KBM-7 (cell line): ENCODE measurements at regions not wholly inside any gene's neighbourhood (a gene's known extent, or its start where the extent isn't known, plus 50 kb on each side); places are given as distances from the start of the nearest gene placed in this dataset.
A peak's percentile ranks its signal among the peaks of the same experiment; 100 is the strongest.

Experiments used
- DNase-seq: peaks from one replicate; pipeline ENCODE4 v3.0.0-alpha.2; 2015
- in situ Hi-C: fragments of 300-500 bp; cut with MboI; formaldehyde crosslinking; loops from 2 replicates; pipeline ENCODE4 v1.14.3; 2020; ENCODE audit warnings: low sequenced_read_pairs, low pct_unique_long_range_greater_than_20kb, mixed read lengths

- in situ Hi-C loops = no loop called here
These were observed 213.2 kb downstream of the C6orf118 start for GRCh38 chr6:165096209-165096608.

DNA sequence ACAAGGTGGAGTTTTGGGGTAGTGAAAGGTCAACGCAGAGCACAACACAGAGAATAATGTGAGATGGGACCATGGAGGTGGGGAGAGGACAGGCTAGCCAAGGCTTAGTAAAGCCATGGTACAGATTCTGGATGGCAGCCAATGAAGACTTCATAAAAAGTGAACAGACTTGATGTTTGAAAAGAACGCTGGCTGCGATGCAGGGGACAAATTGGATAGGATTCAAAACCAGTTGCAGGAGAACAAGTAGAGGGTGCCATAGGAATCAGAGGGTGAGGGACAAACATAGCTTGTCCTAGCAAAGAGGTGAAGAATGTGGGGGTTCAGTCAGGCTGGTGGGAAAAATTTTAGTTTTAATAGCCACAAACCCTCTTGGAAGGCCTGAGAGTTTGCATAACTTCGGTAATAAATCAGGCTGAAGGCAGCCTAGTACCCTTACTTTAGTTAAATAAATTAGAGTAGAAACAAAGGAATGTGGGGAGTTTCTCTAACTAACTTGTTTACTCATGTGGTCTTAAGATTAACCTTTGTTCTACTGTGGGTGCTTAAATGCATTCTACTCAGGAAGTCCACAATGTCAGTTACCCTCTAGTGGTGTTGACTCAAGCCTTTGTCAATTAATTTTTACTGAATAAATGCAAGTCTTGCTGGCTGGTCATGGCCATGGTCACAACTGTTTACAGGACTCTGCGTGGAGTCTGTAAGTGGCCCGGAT lies 216.4 kb downstream of the C6orf118 start:
- in situ Hi-C loops = no loop called here
- DNase-seq = no peak

More at GRCh38 chr6:165096209-165096608, 213.2 kb downstream of the C6orf118 start:
- DNase-seq = no peak

- no peak for DNase-seq
- in situ Hi-C loops = no loop called here
These were observed 218.2 kb downstream of the C6orf118 start for GRCh38 chr6:165091121-165091785.

DNA sequence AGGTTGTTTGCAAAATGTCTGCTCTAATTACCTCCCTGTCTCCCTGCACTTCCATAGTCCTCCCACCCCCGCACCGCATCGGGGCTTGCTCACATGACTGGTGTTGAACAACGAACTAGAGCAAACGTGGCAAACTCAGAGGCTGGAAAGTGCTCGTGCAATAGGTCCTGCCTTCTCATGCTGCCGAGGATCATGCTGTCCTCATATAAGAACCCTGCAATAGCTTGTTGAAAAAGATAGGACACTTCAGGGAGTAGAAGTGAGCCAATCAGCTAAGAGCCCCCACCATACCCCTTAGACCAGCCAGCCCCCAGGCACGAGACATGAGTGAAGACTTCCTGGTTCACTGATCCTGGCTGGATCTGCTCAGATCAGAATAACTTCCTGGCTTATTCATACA lies 219.2 kb downstream of the C6orf118 start:
- no peak for DNase-seq
- in situ Hi-C loops = no loop called here

- in situ Hi-C loops = no loop called here
- no peak for DNase-seq
These were observed 222.6 kb downstream of the C6orf118 start for GRCh38 chr6:165086814-165087213.

DNA sequence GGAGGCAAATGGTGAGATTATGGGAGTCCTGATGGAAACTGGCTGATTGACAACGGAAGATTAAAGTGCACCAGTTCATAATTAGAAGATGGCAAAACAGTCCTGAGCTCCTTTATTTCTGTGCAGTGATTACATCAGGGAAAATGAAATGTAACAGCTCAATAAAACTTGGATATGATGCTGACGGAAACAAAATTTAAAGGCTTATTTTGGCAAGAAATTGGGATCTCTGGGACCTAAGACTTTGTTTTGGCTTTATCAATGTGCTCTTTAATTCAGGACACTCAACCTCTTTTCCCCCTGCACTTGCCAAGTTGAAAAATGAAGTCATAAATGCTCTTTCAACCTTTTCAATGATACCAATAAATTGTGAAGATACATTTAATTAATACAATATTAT lies 226.8 kb downstream of the C6orf118 start:
- DNase-seq = no peak
- in situ Hi-C loops = no loop called here

DNA sequence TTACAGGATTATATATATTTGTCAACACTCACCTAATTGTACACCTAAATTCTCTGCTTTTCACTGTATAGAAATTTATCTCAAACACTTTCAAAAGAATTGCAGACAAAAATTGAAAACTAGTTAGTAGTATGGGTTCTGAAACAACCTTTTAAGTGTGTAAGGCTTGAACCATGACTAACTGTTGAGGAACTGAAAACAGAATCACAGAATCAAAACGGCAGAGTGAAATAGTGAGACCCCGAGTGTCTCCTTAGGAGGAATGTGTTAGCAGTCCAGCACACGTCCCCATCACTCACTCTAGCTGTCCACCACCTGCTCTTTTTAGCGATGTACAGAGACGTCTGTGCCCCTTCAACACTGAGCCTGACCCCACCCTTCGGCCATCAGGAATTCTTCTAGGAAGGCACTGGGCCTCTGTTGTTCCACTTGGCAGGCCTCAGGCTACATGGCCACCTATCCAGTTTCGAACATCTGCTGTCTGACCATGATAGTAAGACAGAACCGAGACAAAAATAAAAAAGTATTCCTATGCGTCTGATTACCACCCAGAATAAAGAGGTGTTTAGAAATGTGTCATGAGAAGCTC lies 227.4 kb downstream of the C6orf118 start:
- in situ Hi-C loops = no loop called here
- DNase-seq = no peak

DNA sequence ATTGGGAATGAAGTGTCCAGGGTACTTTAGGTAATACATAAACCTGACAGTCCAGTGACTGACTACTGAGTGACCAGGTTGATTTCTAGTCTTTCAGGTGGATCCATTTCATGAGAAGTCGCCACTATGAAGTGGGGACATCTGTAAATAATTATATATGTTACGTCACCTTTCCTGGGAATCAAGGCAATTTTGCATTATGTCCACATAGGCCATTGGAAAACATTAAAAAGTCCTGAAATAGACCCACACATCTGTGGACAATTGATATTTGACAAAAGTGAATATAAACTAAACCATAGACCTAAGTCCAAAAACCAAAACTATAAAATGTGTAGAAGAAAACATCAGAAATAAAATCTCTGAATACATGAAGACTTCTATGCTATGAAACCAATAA lies 231.5 kb downstream of the C6orf118 start:
- in situ Hi-C loops = no loop called here
- DNase-seq = no peak

GRCh38 chr6:165071906-165072305 lies 237.5 kb downstream of the C6orf118 start:
- in situ Hi-C loops = no loop called here
- no peak for DNase-seq

DNA sequence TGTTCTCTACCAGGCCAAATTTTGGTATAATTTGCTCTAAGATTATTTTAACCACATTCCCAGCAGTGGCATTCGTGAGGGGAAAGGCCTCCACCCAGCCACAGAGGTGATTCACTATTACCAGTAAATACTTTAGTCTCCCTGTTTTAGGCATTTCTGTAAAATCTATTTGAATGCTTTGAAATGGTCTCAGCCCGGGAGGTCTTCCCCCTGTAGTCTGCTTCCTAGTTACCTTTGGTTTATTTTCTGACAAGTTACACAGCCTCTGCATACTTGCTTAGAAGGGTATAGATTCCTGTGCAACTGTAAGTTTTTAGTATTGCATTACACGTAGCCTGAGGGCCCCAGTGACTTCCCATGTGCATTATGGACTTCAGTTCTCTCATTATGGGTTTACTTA lies 248.7 kb downstream of the C6orf118 start:
- in situ Hi-C loops = no loop called here
- DNase-seq = no peak

DNA sequence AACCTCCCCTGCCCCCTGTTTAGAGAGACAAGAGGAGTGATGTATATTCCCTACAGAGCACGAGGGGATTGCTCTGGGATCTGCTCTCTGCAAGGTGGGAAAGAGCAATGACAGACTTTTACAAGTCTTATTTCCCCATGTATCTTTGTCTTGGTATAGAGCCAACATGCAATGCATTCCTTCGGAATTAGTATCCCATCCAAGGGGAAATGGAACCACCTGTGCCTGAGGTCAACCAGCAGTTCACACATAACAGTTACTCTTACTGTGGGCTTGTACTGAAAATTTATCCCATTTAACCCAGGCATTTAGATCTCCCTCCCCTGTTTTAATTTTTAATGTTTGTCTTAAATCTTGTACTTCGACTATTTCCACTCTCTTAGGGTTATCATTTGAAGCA lies 250.4 kb downstream of the C6orf118 start:
- in situ Hi-C loops = no loop called here
- no peak for DNase-seq

- in situ Hi-C loops = no loop called here
- DNase-seq = no peak
These were observed 253.1 kb downstream of the C6orf118 start for GRCh38 chr6:165056292-165056691.

DNA sequence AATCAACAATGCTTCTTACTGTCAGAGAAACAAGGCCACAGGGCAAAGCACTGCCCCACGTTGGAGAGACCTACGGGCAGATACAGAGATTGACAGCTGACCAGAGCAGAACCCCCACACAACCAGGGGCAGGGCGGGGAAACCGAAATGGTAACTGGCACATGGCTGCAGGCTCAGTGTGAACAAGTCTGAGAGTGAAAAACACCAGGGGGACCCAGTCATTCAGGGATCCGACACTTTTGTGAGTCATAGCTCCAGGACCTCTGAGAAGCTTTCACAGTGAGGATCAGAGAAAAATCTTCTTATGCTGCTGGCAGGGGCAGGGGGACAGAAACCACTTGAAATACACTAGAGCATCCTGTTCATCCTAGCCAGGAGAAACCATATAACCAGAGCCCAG lies 254.2 kb downstream of the C6orf118 start:
- no peak for DNase-seq
- in situ Hi-C loops = no loop called here

DNA sequence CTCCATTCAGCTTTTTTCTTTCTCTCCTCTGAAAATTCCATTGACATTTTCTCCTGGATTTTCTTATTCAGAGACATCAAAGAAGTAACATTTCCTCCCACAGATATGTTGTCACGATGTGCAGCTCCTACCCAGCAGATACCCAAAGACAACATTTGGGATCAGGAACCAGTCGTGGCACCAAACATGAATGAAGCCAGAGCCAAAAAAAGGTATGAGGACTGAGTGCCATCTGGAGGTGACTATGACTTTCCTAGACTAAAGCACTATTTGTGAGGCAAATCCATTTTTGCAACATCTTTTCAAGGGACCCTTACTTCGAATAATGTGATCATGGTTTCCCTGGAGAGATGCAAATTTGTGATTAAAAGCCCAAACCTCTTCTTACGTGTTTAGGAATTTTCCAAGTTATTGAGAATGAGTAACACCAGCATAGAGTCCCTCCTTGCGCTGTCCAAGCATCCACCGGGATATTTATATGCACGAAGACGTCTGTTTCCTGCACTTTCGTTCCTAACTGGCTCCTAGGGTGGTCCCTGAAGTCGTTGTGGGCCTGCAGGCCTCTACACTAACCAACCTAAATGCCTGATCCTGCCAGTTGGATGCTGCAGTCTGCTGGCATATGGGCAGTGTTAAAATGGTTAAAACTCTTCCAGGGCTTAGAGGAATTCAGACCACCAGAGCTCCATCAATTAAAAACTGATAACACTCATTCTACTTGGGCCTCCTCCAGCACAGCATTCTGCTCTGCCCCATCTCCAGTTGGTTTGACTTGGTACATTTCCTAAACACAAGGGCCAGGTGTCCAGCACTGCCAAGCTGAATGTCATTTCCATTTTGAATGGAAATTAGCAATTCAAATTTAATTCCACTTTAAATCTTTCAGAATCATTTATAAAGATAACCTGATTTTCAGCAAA lies 256.6 kb downstream of the C6orf118 start:
- DNase-seq = no peak
- in situ Hi-C loops = no loop called here

GRCh38 chr6:165049362-165049761 lies 260.0 kb downstream of the C6orf118 start:
- in situ Hi-C loops = no loop called here
- DNase-seq = peak; percentile 62

DNA sequence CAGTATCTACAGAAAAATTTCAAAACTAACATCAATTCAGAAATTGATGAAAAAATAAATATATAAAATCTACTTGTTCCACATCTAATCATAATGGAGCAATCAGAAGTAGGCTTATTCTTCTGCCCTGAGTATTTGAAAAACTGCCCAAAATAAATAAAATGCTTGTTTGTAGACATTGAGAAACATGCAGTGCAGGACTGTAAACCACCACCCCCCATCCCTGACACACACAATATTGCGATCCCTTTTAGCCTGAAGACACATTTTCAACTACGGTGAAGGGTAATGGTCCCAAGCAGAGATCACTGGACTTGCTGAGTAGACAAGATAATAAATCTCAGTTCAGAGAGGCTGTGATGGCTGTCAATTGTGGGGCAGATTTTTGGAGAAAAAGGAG lies 261.5 kb downstream of the C6orf118 start:
- no peak for DNase-seq
- in situ Hi-C loops = no loop called here

- DNase-seq = no peak
- in situ Hi-C loops = no loop called here
These were observed 263.8 kb downstream of the C6orf118 start for GRCh38 chr6:165045631-165046030.

DNA sequence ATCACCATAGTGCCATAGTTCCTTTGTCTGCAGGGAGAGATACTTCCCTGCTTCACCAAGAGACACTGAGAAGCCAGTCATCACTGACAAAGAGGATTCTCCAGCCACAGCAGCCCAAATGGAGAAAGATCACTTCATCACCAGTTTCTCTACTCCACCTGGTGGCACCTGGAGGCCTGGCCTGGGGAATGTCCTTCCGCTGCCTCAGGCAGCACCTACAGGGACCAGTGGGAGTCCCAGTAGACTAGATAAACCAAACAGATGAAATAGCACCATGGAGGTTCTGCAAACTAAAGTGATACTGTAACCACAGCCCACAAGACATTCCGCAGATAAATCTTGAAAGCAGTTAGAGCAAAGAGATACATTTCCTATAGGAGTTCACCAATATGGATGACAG lies 266.5 kb downstream of the C6orf118 start:
- DNase-seq = no peak
- in situ Hi-C loops = no loop called here

DNA sequence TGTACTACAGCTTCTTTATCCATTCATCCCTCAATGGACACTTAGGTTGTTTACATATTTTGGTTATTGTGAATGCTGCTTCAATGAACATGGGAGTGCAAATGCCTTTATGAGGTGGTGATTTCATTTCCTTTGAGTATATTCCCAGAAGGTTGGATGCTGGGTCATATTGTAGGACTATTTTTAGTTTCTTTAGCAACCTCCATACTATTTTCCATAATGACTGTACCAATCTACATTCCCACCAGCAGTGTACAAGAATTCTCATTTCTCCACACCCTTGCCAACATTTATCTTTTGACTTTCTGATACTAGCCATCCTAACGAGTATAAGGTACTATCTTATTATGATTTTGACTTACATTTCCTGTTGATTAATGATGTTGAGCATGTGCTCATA lies 269.0 kb downstream of the C6orf118 start:
- in situ Hi-C loops = no loop called here
- DNase-seq = no peak
